ENCODE measurements at regions not wholly inside any gene's neighbourhood (a gene's known extent, or its start where the extent isn't known, plus 50 kb on each side); places are given as distances from the start of the nearest gene placed in this dataset.

GRCh38 chr6:168145747-168146596, 67.0 kb upstream of the FRMD1 start:
- H3K27me3 Mint-ChIP-seq, result peaks cover 30% of the 10 kb centered on the region
- no peaks in the 10 kb centered on the region for H3K4me1 Mint-ChIP-seq
- no peaks in the 10 kb centered on the region for H3K9me3 Mint-ChIP-seq
- no peak for ATAC-seq (replicated peaks)
- no peak overlapping the region for H3K4me3 Mint-ChIP-seq
- H3K36me3 Mint-ChIP-seq (ENCODE audit: low read depth), result no peaks in the 10 kb centered on the region
- no peak overlapping the region for H3K27ac Mint-ChIP-seq

DNA sequence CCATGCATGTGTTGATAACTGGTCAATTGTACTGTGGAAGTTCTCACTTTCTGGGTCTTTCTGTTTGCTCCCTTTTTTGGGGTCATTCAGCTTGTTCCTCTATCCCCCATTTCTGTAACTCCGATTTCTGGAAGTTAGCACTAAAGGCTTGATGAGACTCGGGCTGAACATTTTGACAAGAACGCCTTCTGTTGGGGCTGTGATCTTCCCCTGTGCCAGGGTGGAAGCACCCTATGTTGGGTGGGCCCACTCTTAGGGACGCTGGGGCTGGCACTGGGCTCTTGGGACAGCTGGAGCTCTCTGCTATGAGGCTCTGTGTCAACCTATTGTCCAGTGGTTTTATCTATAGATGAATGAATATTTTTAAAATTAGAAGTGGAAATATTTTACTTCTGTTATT, 60.1 kb upstream of the FRMD1 start:
- H3K36me3 Mint-ChIP-seq (ENCODE audit: low read depth), result no peaks in the 10 kb centered on the region

DNA sequence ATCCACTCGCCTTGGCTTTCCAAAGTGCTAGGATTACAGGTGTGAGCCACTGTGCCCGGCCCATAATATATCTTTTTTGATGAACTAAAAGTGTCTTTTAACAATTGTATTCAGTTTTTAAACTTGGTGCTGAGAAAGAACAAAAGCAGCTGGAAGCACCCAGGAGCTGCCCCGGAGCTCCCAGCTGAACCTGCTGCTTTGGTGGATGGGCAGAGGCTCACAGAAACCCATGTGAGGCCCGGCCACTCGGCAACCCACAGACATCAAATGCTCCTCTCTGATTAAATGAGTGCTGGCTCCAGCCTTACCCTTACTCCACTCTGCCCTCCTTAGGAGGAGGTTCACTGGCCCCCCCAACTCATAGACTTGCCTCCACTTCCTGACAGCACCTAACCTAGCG, 59.4 kb upstream of the FRMD1 start:
- ATAC-seq (replicated peaks), result no peak
- Mint-ChIP-seq H3K4me1 (no peaks in the 10 kb centered on the region), H3K9me3 (no peaks in the 10 kb centered on the region), H3K36me3 (ENCODE audit: low read depth) (no peaks in the 10 kb centered on the region), H3K27me3 (peaks cover 13% of the 10 kb centered on the region), H3K27ac (no peak overlapping the region), H3K4me3 (no peak overlapping the region)

More for the DNA sequence above, 60.1 kb upstream of the FRMD1 start:
- H3K27ac Mint-ChIP-seq, result no peak overlapping the region
- no peak overlapping the region for H3K4me3 Mint-ChIP-seq
- H3K27me3 Mint-ChIP-seq, result peaks cover 18% of the 10 kb centered on the region
- no peaks in the 10 kb centered on the region for H3K9me3 Mint-ChIP-seq
- ATAC-seq (replicated peaks), result no peak
- H3K4me1 Mint-ChIP-seq, result no peaks in the 10 kb centered on the region

DNA sequence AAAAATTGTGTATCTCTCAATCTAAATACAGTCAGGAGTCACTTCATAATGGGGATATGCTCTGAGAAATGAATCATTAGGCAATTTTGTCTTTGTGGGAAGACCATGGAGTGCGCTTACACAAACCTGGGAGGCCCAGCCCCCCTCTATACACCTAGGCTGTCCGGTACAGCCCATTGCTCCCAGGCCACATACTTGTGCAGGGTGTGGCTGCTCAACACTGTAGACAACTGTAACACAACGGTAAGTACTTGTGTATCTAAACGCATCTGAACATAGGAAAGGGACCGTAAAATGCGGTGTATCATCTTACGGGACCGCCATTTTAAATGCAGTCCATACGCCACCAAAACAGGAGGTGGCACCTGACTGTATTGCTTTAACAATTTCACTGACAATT, 58.0 kb upstream of the FRMD1 start:
- no peak for ATAC-seq (replicated peaks)

DNA sequence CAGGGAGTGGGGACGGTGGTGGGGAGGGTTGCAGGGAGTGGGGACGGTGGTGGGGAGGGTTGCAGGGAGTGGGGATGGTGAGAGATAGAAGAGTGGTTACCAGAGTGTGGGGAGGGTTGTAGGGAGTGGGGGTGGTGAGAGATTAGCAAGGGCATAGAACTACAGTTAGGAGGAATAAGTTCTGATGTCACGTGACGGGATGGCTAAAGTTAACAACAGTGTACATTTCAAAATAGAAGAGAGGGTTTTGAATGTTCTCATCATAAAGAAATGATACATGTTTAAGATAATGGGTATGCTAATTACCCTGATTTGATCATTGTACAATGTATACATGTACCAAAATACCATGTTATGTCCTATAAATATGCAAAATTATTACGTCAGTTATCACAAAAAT, 57.6 kb upstream of the FRMD1 start:
- no peak for ATAC-seq (replicated peaks)
- H3K4me1 Mint-ChIP-seq, result no peaks in the 10 kb centered on the region
- H3K9me3 Mint-ChIP-seq, result no peaks in the 10 kb centered on the region
- no peak overlapping the region for H3K27ac Mint-ChIP-seq
- H3K4me3 Mint-ChIP-seq, result no peak overlapping the region
- no peaks in the 10 kb centered on the region for H3K36me3 Mint-ChIP-seq (ENCODE audit: low read depth)
- H3K27me3 Mint-ChIP-seq, result peaks cover 11% of the 10 kb centered on the region

More for the DNA sequence above, 58.0 kb upstream of the FRMD1 start:
- peaks cover 7% of the 10 kb centered on the region for H3K27me3 Mint-ChIP-seq
- H3K27ac Mint-ChIP-seq, result no peak overlapping the region
- H3K36me3 Mint-ChIP-seq (ENCODE audit: low read depth), result no peaks in the 10 kb centered on the region
- no peaks in the 10 kb centered on the region for H3K9me3 Mint-ChIP-seq
- H3K4me3 Mint-ChIP-seq, result no peak overlapping the region
- H3K4me1 Mint-ChIP-seq, result no peaks in the 10 kb centered on the region

GRCh38 chr6:168136001-168136400, 57.0 kb upstream of the FRMD1 start:
- H3K4me3 Mint-ChIP-seq, result no peak overlapping the region
- peak; percentile 44 for ATAC-seq (replicated peaks)
- H3K4me1 Mint-ChIP-seq, result no peaks in the 10 kb centered on the region
- H3K27me3 Mint-ChIP-seq, result peaks cover 16% of the 10 kb centered on the region
- H3K36me3 Mint-ChIP-seq (ENCODE audit: low read depth), result no peaks in the 10 kb centered on the region
- H3K27ac Mint-ChIP-seq, result no peak overlapping the region
- no peaks in the 10 kb centered on the region for H3K9me3 Mint-ChIP-seq

- no peak for ATAC-seq (replicated peaks)
- H3K9me3 Mint-ChIP-seq, result no peaks in the 10 kb centered on the region
- H3K27ac Mint-ChIP-seq, result no peak overlapping the region
- peaks cover 14% of the 10 kb centered on the region for H3K27me3 Mint-ChIP-seq
- H3K4me1 Mint-ChIP-seq, result no peaks in the 10 kb centered on the region
- no peak overlapping the region for H3K4me3 Mint-ChIP-seq
- H3K36me3 Mint-ChIP-seq (ENCODE audit: low read depth), result no peaks in the 10 kb centered on the region
These were observed 55.7 kb upstream of the FRMD1 start for GRCh38 chr6:168134560-168135201.

- Mint-ChIP-seq H3K4me1 (no peaks in the 10 kb centered on the region), H3K4me3 (no peak overlapping the region), H3K9me3 (no peaks in the 10 kb centered on the region), H3K27me3 (peaks cover 14% of the 10 kb centered on the region), H3K36me3 (ENCODE audit: low read depth) (no peaks in the 10 kb centered on the region), H3K27ac (no peak overlapping the region)
- no peak for ATAC-seq (replicated peaks)
These were observed 54.9 kb upstream of the FRMD1 start for GRCh38 chr6:168133687-168134559.

DNA sequence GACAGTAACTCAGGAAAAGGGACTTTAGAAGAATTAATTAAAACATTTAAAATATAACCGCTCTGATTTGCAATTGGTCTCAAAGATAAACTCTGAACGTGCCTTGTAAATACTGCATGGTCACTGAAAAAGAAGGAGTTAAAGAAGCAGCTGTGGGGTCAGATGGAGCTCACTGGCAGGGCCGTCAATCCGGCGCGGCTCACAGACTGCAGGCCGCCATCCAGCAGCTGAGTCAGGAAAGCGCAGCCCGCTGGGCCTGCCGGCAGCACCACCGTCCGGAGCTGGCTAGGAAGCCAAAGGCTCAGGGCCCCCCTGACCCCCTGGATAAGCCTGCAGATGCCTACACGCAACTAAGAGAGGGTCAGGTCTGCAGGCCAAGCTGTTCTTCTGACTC, 54.2 kb upstream of the FRMD1 start:
- H3K36me3 Mint-ChIP-seq (ENCODE audit: low read depth), result no peaks in the 10 kb centered on the region
- H3K4me3 Mint-ChIP-seq, result no peak overlapping the region
- H3K9me3 Mint-ChIP-seq, result no peaks in the 10 kb centered on the region
- no peaks in the 10 kb centered on the region for H3K4me1 Mint-ChIP-seq
- no peak for ATAC-seq (replicated peaks)
- no peak overlapping the region for H3K27ac Mint-ChIP-seq
- H3K27me3 Mint-ChIP-seq, result peaks cover 14% of the 10 kb centered on the region

DNA sequence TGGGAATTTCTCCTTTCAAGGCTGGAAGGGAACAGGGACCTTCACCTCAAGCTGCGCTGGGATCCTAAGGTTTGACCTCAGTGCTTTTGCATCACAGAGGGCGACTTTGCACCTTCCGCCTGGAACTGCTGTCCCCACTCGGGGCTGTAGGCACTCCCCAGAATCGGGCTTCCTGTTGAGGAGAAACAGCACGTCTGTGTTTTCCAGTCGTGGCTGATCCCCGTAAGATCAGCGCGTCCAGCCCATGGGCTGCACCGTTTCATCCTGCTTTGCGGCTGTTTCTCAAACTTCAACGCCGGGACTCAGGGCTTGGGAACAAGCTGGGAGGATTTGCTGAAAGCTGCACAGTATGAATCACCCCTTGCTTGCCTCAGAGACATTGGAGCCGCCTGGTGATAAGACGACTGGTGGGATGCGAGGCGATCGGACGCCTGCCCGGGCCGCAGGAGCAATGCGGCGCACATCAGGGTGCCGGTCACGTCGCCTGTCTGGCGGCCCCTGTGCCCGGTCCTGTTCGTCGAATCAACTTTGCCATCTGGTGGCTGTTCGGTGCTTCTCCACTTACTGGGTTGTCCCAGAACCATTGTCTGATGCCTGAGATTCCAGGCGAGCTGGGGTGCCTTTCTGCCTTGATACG, 53.6 kb upstream of the FRMD1 start:
- H3K27ac Mint-ChIP-seq, result no peak overlapping the region
- no peak overlapping the region for H3K4me3 Mint-ChIP-seq
- H3K36me3 Mint-ChIP-seq (ENCODE audit: low read depth), result no peaks in the 10 kb centered on the region
- peaks cover 14% of the 10 kb centered on the region for H3K27me3 Mint-ChIP-seq
- no peak for ATAC-seq (replicated peaks)
- H3K4me1 Mint-ChIP-seq, result no peaks in the 10 kb centered on the region
- no peaks in the 10 kb centered on the region for H3K9me3 Mint-ChIP-seq

GRCh38 chr6:168131464-168132415, 52.7 kb upstream of the FRMD1 start:
- no peak for ATAC-seq (replicated peaks)
- H3K27ac Mint-ChIP-seq, result no peak overlapping the region
- H3K27me3 Mint-ChIP-seq, result peaks cover 14% of the 10 kb centered on the region
- H3K4me3 Mint-ChIP-seq, result no peak overlapping the region
- no peaks in the 10 kb centered on the region for H3K9me3 Mint-ChIP-seq
- no peaks in the 10 kb centered on the region for H3K36me3 Mint-ChIP-seq (ENCODE audit: low read depth)
- H3K4me1 Mint-ChIP-seq, result no peaks in the 10 kb centered on the region

DNA sequence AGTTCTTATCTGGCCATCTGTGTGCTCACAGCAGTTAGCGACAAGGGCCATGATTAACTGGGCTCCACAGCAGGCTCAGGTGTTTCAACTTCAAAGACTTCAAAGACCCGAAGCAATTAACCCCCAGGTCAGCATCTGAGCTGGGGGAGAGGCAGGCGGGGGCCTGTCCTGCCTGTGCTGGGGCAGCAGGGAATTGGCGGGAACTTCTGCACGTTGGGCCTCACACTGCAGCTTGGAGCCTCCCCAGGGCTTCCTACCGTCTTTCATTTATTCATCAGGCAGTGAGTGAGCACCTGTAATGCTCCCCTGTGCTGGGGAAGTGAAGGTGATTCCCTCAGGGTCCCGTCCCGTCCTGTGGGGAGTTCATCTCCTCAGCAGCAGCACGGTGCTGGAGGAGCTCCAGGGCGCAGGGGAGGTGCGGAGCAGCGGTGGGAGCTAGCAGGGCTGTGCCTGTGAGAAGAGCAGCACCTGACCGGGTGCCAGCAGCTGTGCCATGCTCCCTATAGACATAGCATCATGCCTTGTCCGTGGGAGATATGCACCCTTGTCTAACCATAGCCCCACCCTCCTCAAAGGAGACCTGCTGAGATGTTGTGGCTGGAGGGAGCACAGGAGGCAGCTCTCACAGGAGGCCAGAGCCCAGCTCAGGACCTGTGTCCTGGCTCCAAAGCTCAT, 51.8 kb upstream of the FRMD1 start:
- no peak overlapping the region for H3K4me3 Mint-ChIP-seq
- no peak for ATAC-seq (replicated peaks)
- H3K4me1 Mint-ChIP-seq, result no peaks in the 10 kb centered on the region
- H3K36me3 Mint-ChIP-seq (ENCODE audit: low read depth), result no peaks in the 10 kb centered on the region
- peaks cover 19% of the 10 kb centered on the region for H3K27me3 Mint-ChIP-seq
- no peaks in the 10 kb centered on the region for H3K9me3 Mint-ChIP-seq
- H3K27ac Mint-ChIP-seq, result no peak overlapping the region

DNA sequence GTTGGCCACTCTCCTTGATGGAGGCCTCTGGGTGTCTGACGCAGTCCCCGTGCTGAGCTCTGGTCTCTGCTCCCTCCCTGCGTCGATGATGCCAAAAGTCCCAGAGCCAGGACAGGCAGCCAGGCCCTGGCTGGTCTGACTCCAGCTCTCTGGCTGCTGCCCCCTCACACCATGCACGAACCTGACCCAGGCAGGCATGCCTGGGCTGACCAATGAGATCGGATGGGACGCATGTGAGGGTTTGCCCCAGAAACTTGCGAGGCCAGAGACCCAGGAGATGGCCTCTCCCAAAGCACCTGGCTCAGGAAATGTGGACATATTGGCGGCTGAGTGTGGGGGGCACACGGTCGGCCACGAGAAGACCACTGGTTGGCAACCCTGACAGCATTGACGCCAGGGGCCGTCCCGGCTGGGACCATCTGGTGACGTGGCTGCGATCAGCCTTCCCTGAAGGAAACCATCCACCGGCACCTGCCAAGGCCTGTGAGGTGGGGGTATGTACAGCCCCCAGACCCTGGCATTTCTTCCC, 51.2 kb upstream of the FRMD1 start:
- Mint-ChIP-seq H3K9me3 (no peaks in the 10 kb centered on the region), H3K4me1 (no peaks in the 10 kb centered on the region), H3K36me3 (ENCODE audit: low read depth) (no peaks in the 10 kb centered on the region), H3K27ac (no peak overlapping the region), H3K27me3 (peaks cover 19% of the 10 kb centered on the region), H3K4me3 (no peak overlapping the region)
- ATAC-seq (replicated peaks), result no peak
